ENCODE measurements at regions not wholly inside any gene's neighbourhood (a gene's known extent, or its start where the extent isn't known, plus 50 kb on each side); places are given as distances from the start of the nearest gene placed in this dataset.

DNA sequence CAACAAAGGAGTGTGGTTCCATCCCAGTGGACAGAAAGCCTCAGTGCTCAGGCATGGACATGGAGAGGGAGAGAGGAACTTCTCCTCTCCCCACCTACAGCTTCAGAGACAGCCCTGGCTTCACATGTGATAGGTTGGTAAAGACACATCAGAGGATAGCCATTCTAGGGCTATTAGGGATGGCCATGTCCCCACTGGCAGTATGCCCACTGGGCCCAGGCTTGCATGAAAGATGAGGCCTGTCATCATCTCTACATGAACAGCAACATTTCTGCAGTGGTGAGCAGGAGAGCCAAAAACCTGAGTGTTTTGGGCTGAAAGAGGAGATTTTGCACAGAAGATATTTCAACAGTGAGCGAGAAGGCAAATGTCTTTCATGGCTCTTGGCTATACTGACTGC is 517.2 kb downstream of the NR4A2 start:
- no peaks in the 10 kb centered on the region for H3K36me3 ChIP-seq (ENCODE audit: control insufficient read depth, insufficient read depth, low read length)
- no peak for DNase-seq (ENCODE audit: extremely low read depth, insufficient read length)

DNA sequence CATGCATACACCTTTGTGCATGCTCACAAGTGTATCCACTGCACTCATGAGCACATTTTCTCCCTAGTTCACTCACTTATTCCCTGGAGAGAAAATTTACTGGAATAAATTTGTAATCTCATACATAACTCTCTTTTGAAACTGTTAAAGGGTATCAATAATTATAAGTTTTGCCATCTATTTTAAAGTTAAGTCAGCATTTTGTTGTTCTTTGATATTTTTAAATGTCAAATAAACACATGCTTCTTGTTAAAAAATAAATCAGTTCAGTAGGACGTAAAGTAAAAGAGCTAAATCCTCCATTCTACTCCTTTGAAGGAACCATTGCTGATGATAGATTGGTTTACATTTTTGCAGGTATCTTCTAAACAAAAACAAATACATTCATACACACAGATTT is 522.1 kb downstream of the NR4A2 start:
- Histone ChIP-seq H3K27me3 (replicated peaks; ENCODE audit: control insufficient read depth, insufficient read depth, low read length) (no peaks in the 10 kb centered on the region; the same call in 1 of the 2 replicates), H3K36me3 (ENCODE audit: control insufficient read depth, insufficient read depth, low read length) (no peaks in the 10 kb centered on the region), H3K4me3 (replicated peaks; ENCODE audit: low read depth, low read length) (no peak overlapping the region)
- DNase-seq (ENCODE audit: extremely low read depth, insufficient read length), result no peak
- TF ChIP-seq, protein P1, sequence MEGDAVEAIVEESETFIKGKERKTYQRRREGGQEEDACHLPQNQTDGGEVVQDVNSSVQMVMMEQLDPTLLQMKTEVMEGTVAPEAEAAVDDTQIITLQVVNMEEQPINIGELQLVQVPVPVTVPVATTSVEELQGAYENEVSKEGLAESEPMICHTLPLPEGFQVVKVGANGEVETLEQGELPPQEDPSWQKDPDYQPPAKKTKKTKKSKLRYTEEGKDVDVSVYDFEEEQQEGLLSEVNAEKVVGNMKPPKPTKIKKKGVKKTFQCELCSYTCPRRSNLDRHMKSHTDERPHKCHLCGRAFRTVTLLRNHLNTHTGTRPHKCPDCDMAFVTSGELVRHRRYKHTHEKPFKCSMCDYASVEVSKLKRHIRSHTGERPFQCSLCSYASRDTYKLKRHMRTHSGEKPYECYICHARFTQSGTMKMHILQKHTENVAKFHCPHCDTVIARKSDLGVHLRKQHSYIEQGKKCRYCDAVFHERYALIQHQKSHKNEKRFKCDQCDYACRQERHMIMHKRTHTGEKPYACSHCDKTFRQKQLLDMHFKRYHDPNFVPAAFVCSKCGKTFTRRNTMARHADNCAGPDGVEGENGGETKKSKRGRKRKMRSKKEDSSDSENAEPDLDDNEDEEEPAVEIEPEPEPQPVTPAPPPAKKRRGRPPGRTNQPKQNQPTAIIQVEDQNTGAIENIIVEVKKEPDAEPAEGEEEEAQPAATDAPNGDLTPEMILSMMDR (IDR thresholded peaks at IDR 0.05; ENCODE audit: insufficient read depth, low read length, poor library complexity, severe bottlenecking), result no peak

More for the DNA sequence above, 517.2 kb downstream of the NR4A2 start:
- TF ChIP-seq, protein P1 (IDR thresholded peaks at IDR 0.05; ENCODE audit: insufficient read depth, low read length, poor library complexity, severe bottlenecking), result no peak
- H3K27me3 ChIP-seq (replicated peaks; ENCODE audit: control insufficient read depth, insufficient read depth, low read length), result no peaks in the 10 kb centered on the region; the same call in 1 of the 2 replicates
- no peak overlapping the region for H3K4me3 ChIP-seq (replicated peaks; ENCODE audit: low read depth, low read length)

DNA sequence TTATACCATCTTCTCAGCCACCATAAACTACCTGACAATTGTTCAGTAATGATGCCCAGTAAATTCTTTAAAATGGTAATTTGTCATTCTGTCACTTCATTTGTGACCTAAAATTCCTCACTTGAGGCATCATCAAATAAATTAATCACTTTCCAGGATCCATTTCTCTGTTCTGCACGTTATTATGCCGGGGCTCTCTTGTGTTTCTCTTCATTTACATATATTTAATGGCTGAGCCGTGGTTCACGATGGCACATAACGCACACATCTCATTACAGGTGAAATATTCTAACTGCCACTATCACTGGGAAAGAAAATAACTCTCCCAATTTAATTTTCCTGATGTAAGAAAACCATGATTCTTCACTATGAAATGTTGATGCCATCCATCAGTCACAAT is 529.6 kb downstream of the NR4A2 start:
- H3K27me3 ChIP-seq (replicated peaks; ENCODE audit: control insufficient read depth, insufficient read depth, low read length), result no peaks in the 10 kb centered on the region
- no peak for DNase-seq (ENCODE audit: extremely low read depth, insufficient read length)
- TF ChIP-seq, protein P1 (IDR thresholded peaks at IDR 0.05; ENCODE audit: insufficient read depth, low read length, poor library complexity, severe bottlenecking), result no peak
- H3K4me3 ChIP-seq (replicated peaks; ENCODE audit: low read depth, low read length), result no peak overlapping the region
- no peaks in the 10 kb centered on the region for H3K36me3 ChIP-seq (ENCODE audit: control insufficient read depth, insufficient read depth, low read length)

DNA sequence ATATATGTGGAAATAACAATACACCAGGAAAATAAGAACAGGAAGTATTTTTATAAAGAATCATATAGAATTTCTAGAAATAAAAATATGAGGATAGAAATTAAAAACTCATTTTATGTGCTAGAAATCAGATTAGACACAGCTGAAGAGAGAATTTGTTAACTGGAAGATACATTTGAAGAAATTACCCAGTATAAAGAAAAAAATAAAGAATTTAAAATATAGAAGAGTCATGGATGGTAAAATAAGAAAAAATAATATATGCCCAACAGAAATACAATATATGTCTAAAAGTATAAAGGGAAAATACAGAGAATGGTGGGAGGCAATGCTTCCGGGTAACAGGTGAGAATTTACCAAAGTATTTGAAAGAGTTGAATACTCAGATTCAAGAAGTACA is 539.9 kb downstream of the NR4A2 start:
- TF ChIP-seq, protein P1 (IDR thresholded peaks at IDR 0.05; ENCODE audit: insufficient read depth, low read length, poor library complexity, severe bottlenecking), result no peak
- H3K27me3 ChIP-seq (replicated peaks; ENCODE audit: control insufficient read depth, insufficient read depth, low read length), result no peaks in the 10 kb centered on the region
- DNase-seq (ENCODE audit: extremely low read depth, insufficient read length), result no peak

DNA sequence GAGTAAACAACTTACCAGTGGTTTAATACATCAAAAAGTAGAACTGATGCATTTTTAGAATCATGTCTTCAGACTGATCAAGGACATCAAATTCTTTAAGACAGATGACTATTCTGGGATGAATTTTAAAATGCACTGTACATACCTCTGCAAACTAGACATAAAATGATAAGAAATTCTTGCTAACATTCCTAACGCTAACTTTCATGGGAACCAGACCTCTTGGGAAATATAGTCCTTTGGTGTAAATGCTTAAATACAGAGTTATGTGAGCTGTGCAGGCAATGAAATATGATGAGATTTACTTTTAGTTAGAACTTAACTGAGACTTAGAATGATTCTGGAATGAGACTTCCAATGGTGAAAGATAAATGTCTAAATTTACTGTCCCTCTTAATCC is 562.0 kb downstream of the NR4A2 start:
- H3K36me3 ChIP-seq (ENCODE audit: control insufficient read depth, insufficient read depth, low read length), result no peaks in the 10 kb centered on the region
- H3K27me3 ChIP-seq (replicated peaks; ENCODE audit: control insufficient read depth, insufficient read depth, low read length), result no peaks in the 10 kb centered on the region
- no peak overlapping the region for H3K4me3 ChIP-seq (replicated peaks; ENCODE audit: low read depth, low read length)
- DNase-seq (ENCODE audit: extremely low read depth, insufficient read length), result no peak
- TF ChIP-seq, protein P1 (IDR thresholded peaks at IDR 0.05; ENCODE audit: insufficient read depth, low read length, poor library complexity, severe bottlenecking), result no peak

More for the DNA sequence above, 539.9 kb downstream of the NR4A2 start:
- H3K4me3 ChIP-seq (replicated peaks; ENCODE audit: low read depth, low read length), result no peak overlapping the region
- H3K36me3 ChIP-seq (ENCODE audit: control insufficient read depth, insufficient read depth, low read length), result no peaks in the 10 kb centered on the region
